ENCODE measurements at regions not wholly inside any gene's neighbourhood (a gene's known extent, or its start where the extent isn't known, plus 50 kb on each side); places are given as distances from the start of the nearest gene placed in this dataset.

DNA sequence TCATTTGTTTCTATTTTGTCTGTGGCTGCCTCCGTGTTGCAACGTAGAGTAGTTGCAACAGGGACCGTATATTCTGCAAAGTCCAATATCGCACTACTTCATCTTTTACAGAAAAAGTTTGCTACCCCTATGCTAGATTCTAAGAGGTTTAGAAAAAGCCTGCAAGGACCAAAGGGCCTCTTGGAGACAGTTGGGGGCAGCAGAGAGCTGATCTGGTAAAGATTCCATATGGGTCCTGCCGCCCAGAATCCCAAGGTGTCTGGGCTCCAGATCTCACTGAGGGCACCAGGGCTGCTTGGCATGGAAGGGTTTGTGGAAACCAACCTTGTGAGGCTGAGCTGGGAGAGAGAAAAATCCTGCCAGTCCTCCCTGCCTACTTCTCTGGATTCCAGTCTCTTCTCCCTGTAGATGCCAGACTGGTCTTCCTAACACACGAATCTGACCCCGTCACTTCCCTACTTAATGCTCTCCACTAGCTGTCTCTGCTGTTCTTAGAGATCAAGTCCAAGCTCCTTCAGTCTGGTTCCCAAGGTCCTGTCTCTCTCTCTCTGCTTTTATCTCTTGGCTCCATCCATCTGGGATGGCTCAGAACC is 74.6 kb downstream of the GLRX5 start:
- no peak for TF ChIP-seq PPARA (CRISPR knock-in tag; IDR thresholded peaks at IDR 0.05; ENCODE audit: borderline replicate concordance)
- TF ChIP-seq BACH2 (CRISPR knock-in tag; IDR thresholded peaks at IDR 0.05; ENCODE audit: borderline replicate concordance): no peak
- TF ChIP-seq TCF4 (CRISPR knock-in tag; IDR thresholded peaks at IDR 0.05; ENCODE audit: borderline replicate concordance): no peak
- TF ChIP-seq, protein P1, sequence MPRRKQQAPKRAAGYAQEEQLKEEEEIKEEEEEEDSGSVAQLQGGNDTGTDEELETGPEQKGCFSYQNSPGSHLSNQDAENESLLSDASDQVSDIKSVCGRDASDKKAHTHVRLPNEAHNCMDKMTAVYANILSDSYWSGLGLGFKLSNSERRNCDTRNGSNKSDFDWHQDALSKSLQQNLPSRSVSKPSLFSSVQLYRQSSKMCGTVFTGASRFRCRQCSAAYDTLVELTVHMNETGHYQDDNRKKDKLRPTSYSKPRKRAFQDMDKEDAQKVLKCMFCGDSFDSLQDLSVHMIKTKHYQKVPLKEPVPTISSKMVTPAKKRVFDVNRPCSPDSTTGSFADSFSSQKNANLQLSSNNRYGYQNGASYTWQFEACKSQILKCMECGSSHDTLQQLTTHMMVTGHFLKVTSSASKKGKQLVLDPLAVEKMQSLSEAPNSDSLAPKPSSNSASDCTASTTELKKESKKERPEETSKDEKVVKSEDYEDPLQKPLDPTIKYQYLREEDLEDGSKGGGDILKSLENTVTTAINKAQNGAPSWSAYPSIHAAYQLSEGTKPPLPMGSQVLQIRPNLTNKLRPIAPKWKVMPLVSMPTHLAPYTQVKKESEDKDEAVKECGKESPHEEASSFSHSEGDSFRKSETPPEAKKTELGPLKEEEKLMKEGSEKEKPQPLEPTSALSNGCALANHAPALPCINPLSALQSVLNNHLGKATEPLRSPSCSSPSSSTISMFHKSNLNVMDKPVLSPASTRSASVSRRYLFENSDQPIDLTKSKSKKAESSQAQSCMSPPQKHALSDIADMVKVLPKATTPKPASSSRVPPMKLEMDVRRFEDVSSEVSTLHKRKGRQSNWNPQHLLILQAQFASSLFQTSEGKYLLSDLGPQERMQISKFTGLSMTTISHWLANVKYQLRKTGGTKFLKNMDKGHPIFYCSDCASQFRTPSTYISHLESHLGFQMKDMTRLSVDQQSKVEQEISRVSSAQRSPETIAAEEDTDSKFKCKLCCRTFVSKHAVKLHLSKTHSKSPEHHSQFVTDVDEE (CRISPR knock-in tag; IDR thresholded peaks at IDR 0.05): no peak
- no peak for TF ChIP-seq ESRRG (CRISPR knock-in tag; IDR thresholded peaks at IDR 0.05)
- TF ChIP-seq ZC3H10 (CRISPR knock-in tag; IDR thresholded peaks at IDR 0.05): no peak
- no peak for TF ChIP-seq RARB (CRISPR knock-in tag; IDR thresholded peaks at IDR 0.05)
